Bone marrow (tissue), 2 donors: ENCODE measurements at regions not wholly inside any gene's neighbourhood (a gene's known extent, or its start where the extent isn't known, plus 50 kb on each side); places are given as distances from the start of the nearest gene placed in this dataset.
"Not testable (repeated sequence)": the region's sequence is repeated elsewhere in the genome, so short reads cannot be mapped to it uniquely, and the experiment has no call there.

Source experiments
- DNase-seq, 2 donors: peaks; one replicate each; lab custom pipeline; 2025; lab: John Stamatoyannopoulos, UW

GRCh38 chr6:158920311-158920905, 79.6 kb downstream of the RSPH3 start:
- no peak for DNase-seq

- no peak for DNase-seq
Measured at GRCh38 chr6:158919865-158920264, 80.1 kb downstream of the RSPH3 start.

GRCh38 chr6:158916617-158917016, 83.4 kb downstream of the RSPH3 start:
- no peak for DNase-seq

- no peak for DNase-seq
Measured at GRCh38 chr6:158914923-158915322, 85.1 kb downstream of the RSPH3 start.

GRCh38 chr6:158913580-158913979, 86.4 kb downstream of the RSPH3 start:
- DNase-seq, result no peak

DNA sequence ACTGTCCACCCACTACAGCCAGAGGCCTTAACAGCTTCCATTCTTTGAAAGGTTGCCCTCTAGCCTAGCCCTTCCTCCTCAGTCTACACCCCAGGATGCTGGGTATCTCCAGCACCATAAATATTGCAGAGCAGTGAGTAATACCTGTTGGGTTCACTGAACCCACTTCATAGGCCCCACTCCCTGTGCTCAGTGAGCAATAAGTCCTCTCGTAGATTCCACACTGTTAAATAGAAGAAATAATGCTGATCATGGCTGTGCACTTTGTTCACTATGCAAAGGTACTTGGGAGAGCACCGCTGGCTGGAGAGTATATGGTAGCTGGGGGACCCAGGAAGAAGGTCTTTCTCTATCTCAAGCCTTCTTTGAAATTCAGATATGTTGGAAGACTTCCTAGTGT, 87.3 kb downstream of the RSPH3 start:
- DNase-seq, result no peak

- no peak for DNase-seq
Measured at GRCh38 chr6:158911746-158912480, 88.1 kb downstream of the RSPH3 start.

DNA sequence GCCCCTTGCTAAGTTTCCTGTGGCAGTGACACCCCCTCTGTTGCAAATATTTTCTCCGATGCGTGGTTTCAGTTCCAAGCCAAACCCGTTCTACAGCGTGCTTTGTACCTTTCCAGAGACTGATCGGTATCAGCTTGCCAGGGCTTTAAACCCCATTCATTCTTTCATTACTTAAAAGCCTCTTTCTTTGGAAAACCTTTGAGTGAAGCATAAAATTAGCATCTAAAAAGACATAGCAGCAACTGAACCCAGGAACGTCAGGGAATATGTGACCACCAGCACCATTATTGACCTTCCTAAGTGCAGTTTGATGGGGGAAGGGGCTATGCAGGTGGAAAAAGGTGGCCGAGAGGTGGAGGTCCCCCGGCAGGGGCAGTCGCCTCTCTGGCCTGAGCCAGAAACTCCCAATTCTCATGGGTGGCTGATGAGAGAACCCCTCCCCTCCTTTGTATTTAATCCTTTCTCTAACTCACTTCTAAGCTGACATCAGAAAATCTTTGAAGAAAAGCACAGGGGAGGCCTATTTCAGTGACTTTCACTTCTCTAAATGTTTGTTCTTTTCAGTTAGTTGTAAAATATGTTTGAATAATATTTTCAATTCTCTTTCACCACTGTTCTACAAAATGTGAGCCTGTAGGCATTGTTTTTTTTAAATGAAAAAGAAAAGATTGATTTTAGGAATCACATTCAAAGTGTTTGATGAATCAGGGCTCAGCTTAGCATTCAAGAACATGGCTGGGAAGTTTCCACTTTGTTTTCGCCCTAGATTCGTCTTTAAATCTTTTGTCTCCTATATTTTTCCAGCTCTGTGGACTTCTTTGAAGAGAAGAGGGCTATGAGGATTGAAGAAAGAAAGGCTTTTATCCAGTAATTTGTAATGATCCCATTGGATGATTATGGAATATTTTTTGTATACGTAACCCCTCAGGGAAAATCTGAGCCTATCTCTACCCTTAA, 89.2 kb downstream of the RSPH3 start:
- DNase-seq, result no peak

GRCh38 chr6:158909938-158910337, 90.1 kb downstream of the RSPH3 start:
- DNase-seq, result no peak

GRCh38 chr6:158908606-158909005, 89.4 kb upstream of the EZR start:
- DNase-seq, result no peak

DNA sequence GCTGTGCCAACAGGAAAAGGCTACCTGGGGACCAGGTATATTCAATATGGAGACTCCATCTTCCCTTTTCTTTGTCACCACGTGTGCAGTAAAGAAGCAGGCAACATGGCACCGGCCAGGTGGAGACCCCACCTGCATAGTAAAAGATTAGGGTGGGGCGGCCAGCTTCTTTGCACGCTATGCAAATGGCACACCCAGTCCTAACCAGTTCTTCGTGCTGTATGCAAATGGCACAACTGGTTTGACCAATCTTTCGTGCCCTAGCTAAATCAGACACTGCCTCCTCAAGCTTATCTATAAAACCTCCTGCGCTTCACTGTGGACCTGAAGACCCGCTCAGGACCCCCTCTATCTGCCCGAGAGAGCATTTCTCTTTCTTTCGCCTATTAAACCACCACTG, 88.8 kb upstream of the EZR start:
- DNase-seq, result no peak

DNA sequence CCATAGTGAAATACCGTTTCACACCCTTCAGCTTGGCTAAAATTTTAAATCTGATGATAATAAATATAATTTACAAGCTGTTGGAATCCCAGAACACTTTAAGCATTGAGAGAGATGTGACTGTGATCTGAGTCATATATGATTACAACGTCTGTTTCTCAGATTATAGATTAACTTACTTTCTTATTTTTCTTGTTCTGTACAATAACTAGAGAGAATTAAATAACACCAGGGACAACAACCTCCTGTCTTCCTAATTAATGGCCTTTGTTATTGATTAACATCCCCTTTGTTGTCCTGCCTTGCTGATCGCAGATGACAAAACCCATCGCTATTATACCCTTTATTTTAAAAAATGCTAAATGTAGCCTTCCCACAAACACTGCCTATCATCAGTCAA, 87.8 kb upstream of the EZR start:
- no peak for DNase-seq

GRCh38 chr6:158905277-158905676, 86.1 kb upstream of the EZR start:
- no peak for DNase-seq

GRCh38 chr6:158903801-158904200, 84.6 kb upstream of the EZR start:
- DNase-seq, result no peak

DNA sequence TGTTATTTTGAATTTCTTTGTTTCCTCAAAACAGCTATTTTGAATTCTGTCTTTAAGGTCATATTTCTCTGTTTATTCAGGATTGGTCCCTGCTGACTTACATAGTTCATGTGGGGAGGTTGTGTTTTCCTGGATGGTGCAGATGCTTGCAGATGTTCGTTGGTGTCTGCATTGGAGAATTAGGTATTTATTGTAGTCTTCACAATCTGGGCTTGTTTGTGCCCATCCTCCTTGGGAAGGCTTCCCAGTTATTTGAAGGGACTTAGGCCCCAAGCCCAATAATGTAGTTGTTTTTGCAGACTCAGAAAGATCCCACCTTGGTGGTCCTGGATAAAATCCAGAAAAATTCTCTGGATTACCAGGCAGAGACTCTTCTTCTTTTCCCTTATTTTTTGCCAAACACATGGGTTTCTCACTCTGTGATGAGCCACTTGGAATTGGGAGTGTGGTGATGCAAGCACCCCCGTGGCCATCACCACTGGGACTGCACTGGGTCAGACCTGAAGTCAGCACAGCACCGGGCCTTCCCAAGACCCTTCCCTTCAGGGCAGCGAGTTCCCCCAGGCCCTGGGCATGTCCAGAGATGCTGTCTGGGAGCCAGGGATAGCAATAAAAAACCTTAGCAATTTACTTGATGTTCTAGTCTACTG, 81.6 kb upstream of the EZR start:
- no peak for DNase-seq

GRCh38 chr6:158897236-158897635, 78.1 kb upstream of the EZR start:
- no peak for DNase-seq

GRCh38 chr6:158895661-158896060, 76.5 kb upstream of the EZR start:
- no peak for DNase-seq

GRCh38 chr6:158894193-158894592, 75.0 kb upstream of the EZR start:
- DNase-seq, result no peak

DNA sequence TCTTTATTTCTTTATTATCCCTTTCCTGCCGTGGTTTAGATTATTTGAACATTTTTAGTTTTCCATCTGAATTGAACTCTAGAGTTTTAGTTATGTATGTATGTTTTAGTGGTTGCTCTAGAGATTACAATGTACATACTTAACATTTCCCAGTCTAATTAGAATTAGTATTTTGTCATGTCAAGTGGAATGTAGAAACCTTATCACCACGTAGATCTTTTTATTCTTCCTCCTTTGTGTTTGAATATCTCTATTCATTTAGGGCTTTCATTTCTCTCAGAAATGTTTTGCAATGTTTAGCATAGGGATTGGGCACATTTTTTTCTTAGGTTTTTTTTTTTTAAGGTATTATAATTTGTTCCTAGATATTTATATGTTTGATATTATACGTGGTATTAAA, 73.1 kb upstream of the EZR start:
- no peak for DNase-seq

DNA sequence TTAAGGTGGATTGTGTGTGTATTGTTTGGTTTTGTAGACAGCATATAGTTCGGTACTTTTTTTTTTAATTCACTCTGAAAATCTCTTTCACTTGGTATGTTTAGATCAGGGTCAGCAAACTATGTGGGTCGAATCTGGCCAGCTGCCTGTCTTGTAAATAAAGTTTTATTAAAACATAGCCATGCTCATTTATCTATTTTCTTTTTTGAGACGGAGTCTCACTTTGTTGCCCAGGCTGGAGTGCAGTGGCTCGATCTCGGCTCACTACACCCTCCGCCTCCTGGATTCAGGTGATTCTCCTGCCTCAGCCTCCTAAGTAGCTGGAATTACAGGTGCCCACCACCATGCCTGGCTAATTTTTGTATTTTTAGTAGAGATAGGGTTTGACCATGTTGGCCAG, 72.4 kb upstream of the EZR start:
- not testable (repeated sequence) for DNase-seq

DNA sequence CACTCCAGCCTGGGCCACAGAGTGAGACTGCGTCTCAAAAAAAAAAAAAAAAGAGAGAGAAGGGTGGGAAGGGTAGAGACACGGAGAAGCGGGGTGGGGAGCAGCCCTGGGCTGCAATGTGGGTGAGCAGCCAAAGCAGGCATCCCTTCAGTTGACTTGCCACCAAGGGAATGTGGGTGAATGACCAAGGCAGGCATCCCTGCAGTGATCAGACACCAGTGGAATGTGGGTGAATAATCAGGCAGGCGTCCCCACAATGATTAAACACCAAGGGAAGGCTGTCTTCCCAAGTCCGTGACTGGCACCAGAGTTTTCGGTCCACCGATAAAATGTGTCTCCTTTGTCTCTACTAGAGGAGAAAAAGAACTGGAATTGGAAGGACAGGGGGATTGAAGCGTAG, 69.0 kb upstream of the EZR start:
- not testable (repeated sequence) for DNase-seq

DNA sequence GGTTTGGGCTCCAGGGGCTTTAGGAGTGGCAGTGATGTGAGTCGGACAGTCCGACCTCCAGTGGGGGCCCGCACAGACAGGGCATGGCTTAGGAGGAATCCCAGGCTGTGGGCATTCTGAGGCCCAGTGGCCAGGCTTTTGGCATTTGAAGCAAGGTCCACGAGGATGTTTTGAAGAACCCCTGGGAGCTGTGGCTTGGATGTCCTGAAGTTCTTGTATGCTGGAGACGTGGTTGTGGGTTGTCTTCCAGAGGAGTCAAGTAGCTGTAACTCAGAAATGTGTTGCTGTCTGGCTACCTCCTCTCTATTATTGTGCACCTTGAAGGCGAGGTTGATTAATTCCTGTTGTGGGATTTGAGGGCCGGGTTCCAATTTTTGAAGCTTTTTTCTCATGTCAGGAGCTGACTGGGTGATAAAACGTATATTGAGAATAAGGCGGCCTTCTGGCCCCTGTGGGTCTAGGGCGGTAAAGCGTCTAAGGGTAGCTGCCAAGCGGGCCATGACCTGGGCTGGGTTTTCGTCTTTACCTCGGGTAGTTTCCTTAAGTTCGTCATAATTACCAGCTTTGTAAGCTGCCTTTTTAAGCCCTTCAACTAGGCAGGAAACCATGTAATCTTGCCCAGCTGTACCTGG, 67.3 kb upstream of the EZR start:
- not testable (repeated sequence) for DNase-seq
